ENCODE measurements at regions not wholly inside any gene's neighbourhood (a gene's known extent, or its start where the extent isn't known, plus 50 kb on each side); places are given as distances from the start of the nearest gene placed in this dataset.

DNA sequence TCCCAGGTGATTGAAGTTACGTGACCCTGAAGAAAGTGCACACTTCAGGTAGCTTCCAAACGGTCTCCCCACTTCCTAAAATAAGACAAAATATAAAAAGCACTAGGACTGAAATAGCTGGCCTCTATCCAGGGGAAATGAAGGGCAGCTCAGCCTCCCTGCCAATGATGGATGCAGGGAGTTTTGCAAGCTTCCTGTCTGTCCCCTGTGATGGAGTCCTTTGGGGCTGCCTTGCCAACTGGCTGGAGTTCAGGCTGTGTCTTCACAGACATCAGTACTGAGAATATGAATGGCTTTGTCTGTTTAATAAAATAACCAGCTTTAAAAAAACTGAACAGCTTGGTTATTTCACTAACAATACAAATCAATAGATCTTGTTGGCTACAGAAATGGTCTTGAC lies 101.4 kb upstream of the GPR12 start (continued):
- TF ChIP-seq, protein P1, sequence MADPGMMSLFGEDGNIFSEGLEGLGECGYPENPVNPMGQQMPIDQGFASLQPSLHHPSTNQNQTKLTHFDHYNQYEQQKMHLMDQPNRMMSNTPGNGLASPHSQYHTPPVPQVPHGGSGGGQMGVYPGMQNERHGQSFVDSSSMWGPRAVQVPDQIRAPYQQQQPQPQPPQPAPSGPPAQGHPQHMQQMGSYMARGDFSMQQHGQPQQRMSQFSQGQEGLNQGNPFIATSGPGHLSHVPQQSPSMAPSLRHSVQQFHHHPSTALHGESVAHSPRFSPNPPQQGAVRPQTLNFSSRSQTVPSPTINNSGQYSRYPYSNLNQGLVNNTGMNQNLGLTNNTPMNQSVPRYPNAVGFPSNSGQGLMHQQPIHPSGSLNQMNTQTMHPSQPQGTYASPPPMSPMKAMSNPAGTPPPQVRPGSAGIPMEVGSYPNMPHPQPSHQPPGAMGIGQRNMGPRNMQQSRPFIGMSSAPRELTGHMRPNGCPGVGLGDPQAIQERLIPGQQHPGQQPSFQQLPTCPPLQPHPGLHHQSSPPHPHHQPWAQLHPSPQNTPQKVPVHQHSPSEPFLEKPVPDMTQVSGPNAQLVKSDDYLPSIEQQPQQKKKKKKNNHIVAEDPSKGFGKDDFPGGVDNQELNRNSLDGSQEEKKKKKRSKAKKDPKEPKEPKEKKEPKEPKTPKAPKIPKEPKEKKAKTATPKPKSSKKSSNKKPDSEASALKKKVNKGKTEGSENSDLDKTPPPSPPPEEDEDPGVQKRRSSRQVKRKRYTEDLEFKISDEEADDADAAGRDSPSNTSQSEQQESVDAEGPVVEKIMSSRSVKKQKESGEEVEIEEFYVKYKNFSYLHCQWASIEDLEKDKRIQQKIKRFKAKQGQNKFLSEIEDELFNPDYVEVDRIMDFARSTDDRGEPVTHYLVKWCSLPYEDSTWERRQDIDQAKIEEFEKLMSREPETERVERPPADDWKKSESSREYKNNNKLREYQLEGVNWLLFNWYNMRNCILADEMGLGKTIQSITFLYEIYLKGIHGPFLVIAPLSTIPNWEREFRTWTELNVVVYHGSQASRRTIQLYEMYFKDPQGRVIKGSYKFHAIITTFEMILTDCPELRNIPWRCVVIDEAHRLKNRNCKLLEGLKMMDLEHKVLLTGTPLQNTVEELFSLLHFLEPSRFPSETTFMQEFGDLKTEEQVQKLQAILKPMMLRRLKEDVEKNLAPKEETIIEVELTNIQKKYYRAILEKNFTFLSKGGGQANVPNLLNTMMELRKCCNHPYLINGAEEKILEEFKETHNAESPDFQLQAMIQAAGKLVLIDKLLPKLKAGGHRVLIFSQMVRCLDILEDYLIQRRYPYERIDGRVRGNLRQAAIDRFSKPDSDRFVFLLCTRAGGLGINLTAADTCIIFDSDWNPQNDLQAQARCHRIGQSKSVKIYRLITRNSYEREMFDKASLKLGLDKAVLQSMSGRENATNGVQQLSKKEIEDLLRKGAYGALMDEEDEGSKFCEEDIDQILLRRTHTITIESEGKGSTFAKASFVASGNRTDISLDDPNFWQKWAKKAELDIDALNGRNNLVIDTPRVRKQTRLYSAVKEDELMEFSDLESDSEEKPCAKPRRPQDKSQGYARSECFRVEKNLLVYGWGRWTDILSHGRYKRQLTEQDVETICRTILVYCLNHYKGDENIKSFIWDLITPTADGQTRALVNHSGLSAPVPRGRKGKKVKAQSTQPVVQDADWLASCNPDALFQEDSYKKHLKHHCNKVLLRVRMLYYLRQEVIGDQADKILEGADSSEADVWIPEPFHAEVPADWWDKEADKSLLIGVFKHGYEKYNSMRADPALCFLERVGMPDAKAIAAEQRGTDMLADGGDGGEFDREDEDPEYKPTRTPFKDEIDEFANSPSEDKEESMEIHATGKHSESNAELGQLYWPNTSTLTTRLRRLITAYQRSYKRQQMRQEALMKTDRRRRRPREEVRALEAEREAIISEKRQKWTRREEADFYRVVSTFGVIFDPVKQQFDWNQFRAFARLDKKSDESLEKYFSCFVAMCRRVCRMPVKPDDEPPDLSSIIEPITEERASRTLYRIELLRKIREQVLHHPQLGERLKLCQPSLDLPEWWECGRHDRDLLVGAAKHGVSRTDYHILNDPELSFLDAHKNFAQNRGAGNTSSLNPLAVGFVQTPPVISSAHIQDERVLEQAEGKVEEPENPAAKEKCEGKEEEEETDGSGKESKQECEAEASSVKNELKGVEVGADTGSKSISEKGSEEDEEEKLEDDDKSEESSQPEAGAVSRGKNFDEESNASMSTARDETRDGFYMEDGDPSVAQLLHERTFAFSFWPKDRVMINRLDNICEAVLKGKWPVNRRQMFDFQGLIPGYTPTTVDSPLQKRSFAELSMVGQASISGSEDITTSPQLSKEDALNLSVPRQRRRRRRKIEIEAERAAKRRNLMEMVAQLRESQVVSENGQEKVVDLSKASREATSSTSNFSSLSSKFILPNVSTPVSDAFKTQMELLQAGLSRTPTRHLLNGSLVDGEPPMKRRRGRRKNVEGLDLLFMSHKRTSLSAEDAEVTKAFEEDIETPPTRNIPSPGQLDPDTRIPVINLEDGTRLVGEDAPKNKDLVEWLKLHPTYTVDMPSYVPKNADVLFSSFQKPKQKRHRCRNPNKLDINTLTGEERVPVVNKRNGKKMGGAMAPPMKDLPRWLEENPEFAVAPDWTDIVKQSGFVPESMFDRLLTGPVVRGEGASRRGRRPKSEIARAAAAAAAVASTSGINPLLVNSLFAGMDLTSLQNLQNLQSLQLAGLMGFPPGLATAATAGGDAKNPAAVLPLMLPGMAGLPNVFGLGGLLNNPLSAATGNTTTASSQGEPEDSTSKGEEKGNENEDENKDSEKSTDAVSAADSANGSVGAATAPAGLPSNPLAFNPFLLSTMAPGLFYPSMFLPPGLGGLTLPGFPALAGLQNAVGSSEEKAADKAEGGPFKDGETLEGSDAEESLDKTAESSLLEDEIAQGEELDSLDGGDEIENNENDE (IDR thresholded peaks at IDR 0.05; ENCODE audit: insufficient replicate concordance, low read length), result no peak
- TF ChIP-seq CHD1 (IDR thresholded peaks at IDR 0.05; ENCODE audit: low read depth, low read length) (no peak), GABPA (IDR thresholded peaks at IDR 0.05; ENCODE audit: borderline replicate concordance, insufficient read depth, low read length) (no peak), RAD21 (IDR thresholded peaks at IDR 0.05 in 1 of 2, conservative IDR thresholded peaks at IDR 0.05 in 1 of 2; ENCODE audit: low read depth in 2 of 2, low read length in 2 of 2) (no peak), TBP (IDR thresholded peaks at IDR 0.05; ENCODE audit: low read depth, low read length) (no peak), SUZ12 (IDR thresholded peaks at IDR 0.05; ENCODE audit: low read length) (no peak), ASH2L (IDR thresholded peaks at IDR 0.05; ENCODE audit: low read length) (no peak), JUN (IDR thresholded peaks at IDR 0.05; ENCODE audit: low read depth, low read length) (no peak)
- TF ChIP-seq, protein P2, sequence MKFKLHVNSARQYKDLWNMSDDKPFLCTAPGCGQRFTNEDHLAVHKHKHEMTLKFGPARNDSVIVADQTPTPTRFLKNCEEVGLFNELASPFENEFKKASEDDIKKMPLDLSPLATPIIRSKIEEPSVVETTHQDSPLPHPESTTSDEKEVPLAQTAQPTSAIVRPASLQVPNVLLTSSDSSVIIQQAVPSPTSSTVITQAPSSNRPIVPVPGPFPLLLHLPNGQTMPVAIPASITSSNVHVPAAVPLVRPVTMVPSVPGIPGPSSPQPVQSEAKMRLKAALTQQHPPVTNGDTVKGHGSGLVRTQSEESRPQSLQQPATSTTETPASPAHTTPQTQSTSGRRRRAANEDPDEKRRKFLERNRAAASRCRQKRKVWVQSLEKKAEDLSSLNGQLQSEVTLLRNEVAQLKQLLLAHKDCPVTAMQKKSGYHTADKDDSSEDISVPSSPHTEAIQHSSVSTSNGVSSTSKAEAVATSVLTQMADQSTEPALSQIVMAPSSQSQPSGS (IDR thresholded peaks at IDR 0.05; ENCODE audit: low read length), result no peak

All from H1 (cell line).